Fibroblast of villous mesenchyme (primary cell): ENCODE measurements at regions not wholly inside any gene's neighbourhood (a gene's known extent, or its start where the extent isn't known, plus 50 kb on each side); places are given as distances from the start of the nearest gene placed in this dataset.

ENCODE experiments used
- DNase-seq: peaks from one replicate; pipeline ENCODE4 v3.0.0-alpha.2; 2010; ENCODE audit warnings: low read depth
- H3K4me3 ChIP-seq: 2 replicates; pipeline ENCODE4 v1.5.1; 2011; ENCODE audit warnings: low read depth, mild to moderate bottlenecking, low read length
- CTCF ChIP-seq: IDR thresholded peaks from 2 replicates; pipeline ENCODE4 v1.5.1; 2012; ENCODE audit warnings: low read depth, mild to moderate bottlenecking, low read length; ENCODE audit not compliant: insufficient read depth

- DNase-seq, result no peak
- no peak overlapping the region for H3K4me3 ChIP-seq
- no peak for TF ChIP-seq CTCF
Measured at GRCh38 chr2:14816069-14817060, 183.8 kb downstream of the LRATD1 start.

GRCh38 chr2:14817848-14818247, 185.3 kb downstream of the LRATD1 start:
- no peak overlapping the region for H3K4me3 ChIP-seq
- DNase-seq, result no peak
- no peak for TF ChIP-seq CTCF

- no peak overlapping the region for H3K4me3 ChIP-seq
- no peak for DNase-seq
- no peak for TF ChIP-seq CTCF
Measured at GRCh38 chr2:14826518-14826917, 194.0 kb downstream of the LRATD1 start.

GRCh38 chr2:14827226-14828023, 194.9 kb downstream of the LRATD1 start:
- no peak for TF ChIP-seq CTCF
- H3K4me3 ChIP-seq, result no peak overlapping the region
- DNase-seq, result no peak

GRCh38 chr2:14828223-14828622, 195.7 kb downstream of the LRATD1 start:
- no peak for DNase-seq
- TF ChIP-seq CTCF, result no peak
- H3K4me3 ChIP-seq, result no peak overlapping the region

GRCh38 chr2:14828968-14829367, 196.5 kb downstream of the LRATD1 start:
- TF ChIP-seq CTCF, result no peak
- H3K4me3 ChIP-seq, result no peak overlapping the region
- no peak for DNase-seq
